ENCODE measurements at regions not wholly inside any gene's neighbourhood (a gene's known extent, or its start where the extent isn't known, plus 50 kb on each side); places are given as distances from the start of the nearest gene placed in this dataset.

GRCh38 chr10:28949005-28950004, 272.0 kb downstream of the BAMBI start:
- DNase-seq (ENCODE audit: insufficient read length, low spot score) (no peak), FAIRE-seq (no peak)

DNA sequence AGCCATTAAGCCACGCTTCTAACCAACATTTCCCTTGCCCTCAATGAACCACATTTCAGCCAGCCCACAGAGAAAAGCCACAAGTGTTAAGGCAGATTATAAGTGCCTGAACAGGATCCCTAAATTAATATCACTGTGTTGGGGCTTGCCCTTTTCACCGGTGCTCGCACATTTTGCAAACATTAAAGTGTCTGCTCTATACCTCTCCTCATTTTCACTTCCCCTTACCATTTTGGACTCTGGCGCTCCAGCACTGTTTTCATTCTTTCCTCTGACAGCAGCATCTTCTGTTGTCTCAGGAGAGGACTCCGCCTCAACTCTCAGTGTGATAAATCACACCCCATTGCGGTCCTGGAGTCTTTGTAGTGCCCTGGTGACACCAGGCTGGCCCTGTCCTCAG, 274.2 kb downstream of the BAMBI start:
- FAIRE-seq (no peak), DNase-seq (ENCODE audit: insufficient read length, low spot score) (no peak)

- FAIRE-seq: no peak
- DNase-seq (ENCODE audit: insufficient read length, low spot score): no peak
Measured at GRCh38 chr10:28952523-28952922, 275.2 kb downstream of the BAMBI start.

- DNase-seq (ENCODE audit: insufficient read length, low spot score): no peak
- no peak for FAIRE-seq
Measured at GRCh38 chr10:28954211-28954610, 276.9 kb downstream of the BAMBI start.

DNA sequence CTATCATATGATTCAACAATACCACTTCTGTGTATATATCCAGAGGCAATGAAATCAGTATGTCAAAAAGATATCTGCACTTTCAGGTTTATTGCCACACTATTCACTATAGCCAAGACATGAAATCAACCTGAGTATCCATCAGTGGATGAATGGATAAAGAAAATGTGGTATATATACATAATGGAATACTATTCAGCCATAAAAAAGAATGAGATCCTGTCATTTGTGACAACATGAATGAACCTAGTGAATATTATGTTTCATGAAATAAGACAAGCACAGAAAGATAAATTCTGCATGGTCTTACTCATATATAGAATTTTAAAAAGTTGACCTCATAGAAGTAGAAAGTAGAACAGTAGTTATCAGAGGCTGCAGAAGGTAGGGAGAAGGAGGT, 281.1 kb downstream of the BAMBI start:
- no peak for FAIRE-seq
- DNase-seq (ENCODE audit: insufficient read length, low spot score): no peak

DNA sequence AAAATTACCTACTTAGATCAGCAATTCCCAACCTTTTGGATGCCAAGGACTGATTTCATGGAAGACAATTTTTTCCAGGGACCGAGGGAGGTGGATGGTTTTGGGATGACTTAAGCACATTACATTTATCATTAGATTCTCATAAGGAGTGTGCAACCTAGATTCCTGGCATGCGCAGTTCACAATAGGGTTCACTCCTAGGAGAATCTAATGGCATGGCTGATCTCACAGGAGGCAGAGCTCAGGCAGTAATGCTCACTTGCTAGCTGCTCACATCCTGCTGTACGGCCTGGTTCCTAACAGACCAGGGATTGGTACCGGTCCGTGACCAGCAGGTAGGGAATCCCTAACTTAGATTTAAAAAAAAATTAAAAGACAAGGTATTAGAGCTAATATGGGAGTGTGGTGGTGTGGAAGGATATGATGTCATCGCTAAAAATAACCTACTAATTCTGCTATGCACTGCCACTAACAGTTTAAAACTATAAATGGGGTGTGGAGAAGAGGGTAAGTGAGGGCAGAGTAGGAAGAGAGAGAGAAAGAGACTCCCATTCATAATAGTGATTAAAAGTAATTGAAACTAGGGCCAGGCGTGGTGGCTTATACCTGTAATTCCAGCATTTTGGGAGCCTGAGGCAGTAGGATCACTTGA, 282.7 kb downstream of the BAMBI start:
- FAIRE-seq: no peak
- no peak for DNase-seq (ENCODE audit: insufficient read length, low spot score)

- FAIRE-seq: no peak
- DNase-seq (ENCODE audit: insufficient read length, low spot score): no peak
Measured at GRCh38 chr10:28962768-28963167, 285.4 kb downstream of the BAMBI start.

- DNase-seq (ENCODE audit: insufficient read length, low spot score) (no peak), FAIRE-seq (no peak)
Measured at GRCh38 chr10:28963539-28964221, 286.4 kb downstream of the BAMBI start.

- DNase-seq (ENCODE audit: insufficient read length, low spot score) (no peak), FAIRE-seq (no peak)
Measured at GRCh38 chr10:28965937-28966336, 288.6 kb downstream of the BAMBI start.

GRCh38 chr10:28967031-28967430, 289.7 kb downstream of the BAMBI start:
- DNase-seq (ENCODE audit: insufficient read length, low spot score) (no peak), FAIRE-seq (no peak)

GRCh38 chr10:28969413-28969812, 292.1 kb downstream of the BAMBI start:
- DNase-seq (ENCODE audit: insufficient read length, low spot score): no peak
- FAIRE-seq: no peak

DNA sequence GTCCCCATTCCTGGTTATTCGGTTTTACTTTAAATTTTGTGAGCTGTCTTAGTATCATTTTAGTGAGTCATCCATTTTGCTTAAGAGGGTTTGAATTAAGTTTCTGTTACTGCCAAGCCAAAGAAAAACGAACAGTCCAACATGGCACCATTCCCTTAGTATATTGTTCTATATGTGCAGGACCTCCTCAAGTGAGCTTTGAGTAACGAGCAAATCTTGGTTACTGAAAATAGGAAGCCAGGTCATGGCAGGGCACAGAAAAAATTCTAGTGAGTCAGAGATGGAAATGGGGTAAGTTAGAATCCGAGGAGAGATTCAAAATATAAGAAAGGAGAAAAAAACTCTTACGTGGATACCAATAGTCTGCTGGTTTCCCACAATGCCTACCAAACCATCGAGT, 292.9 kb downstream of the BAMBI start:
- FAIRE-seq: no peak
- no peak for DNase-seq (ENCODE audit: insufficient read length, low spot score)

DNA sequence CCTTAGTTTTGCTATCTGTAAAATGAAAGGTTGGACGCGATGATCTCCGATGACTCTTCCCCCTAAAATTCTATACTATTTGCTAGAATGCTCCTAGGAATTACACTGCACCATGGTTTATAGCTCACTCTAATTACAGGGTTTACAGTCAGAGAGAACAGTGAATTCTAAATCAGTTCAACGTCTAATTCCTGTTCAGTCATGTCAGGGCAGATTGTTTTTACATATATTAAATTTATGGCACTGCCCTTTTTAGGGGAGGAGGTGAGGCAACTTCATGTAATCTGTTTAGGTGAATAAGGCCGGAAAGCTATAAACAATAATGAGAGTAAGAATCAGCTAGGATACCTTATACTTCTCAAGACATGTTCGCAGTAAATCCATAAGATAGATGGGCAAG, 293.9 kb downstream of the BAMBI start:
- FAIRE-seq (no peak), DNase-seq (ENCODE audit: insufficient read length, low spot score) (no peak)

DNA sequence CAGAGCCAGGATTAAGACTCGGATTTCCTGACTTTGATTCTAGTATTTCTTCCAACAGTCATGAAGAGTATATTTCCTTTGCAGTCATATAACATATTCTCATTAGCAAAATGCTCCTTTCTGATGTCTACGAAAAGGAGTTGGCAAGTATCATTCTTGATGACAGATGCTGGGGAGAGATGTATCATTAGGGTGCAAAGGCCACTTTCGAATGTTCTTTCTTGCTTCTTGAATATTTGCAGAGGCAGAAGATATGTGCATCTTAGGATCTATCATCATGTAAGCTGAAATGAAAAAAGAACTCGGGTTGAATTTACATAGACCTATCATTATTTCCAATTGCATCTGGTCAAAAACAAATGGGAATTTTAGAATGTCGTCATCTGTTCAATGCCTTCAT, 294.4 kb downstream of the BAMBI start:
- FAIRE-seq: no peak

DNA sequence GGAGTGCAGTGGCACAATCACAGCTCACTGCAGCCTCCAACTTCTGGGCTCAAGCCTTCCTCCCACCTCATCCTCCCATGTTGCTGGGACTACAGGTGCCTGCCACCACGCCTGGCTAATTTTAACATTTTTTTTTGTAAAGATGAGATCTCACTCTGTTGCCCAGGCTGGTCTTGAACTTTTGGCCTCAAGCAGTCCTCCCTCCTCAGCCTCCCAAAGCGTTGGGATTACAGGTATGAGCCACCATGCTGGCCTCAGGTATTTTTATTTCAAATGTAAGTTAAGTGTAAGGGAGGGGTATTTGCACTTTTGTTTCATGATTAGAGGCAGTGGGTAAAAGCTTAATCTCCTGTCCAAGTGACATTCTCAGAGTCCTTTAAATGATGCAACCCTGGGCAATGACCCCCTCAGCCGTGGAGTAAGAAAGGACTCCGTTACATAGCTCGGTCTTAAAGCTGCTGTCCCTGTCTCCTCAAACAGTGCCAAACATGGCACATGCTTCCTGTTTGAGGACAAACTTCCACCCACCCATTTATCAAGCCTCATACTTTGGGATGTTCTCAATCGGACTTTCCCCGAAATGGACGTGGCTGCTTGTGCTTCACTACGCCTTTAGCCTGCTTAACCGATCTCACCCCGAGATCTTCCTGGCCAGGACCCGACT, 296.1 kb downstream of the BAMBI start:
- FAIRE-seq: no peak
- DNase-seq (ENCODE audit: insufficient read length, low spot score): no peak

More for the DNA sequence above, 294.4 kb downstream of the BAMBI start:
- no peak for DNase-seq (ENCODE audit: insufficient read length, low spot score)

GRCh38 chr10:28975891-28976531, 298.7 kb downstream of the BAMBI start:
- DNase-seq (ENCODE audit: insufficient read length, low spot score): no peak
- no peak for FAIRE-seq

DNA sequence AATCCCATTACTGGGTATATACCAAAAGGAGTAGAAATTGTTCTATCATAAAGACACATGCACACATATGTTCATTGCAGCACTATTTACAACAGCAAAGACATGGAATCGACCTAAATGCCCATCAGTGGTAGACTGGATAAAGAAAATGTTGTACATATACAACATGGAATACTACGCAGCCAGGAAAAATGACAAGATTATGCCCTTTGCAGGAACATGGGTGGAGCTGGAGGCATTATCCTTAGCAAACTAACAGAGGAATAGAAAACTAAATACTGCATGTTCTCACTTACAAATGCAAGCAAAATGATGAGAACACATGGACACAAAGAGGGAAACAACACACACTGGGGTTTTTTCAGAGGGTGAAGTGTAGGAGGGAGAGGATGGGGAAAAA, 300.2 kb downstream of the BAMBI start:
- DNase-seq (ENCODE audit: insufficient read length, low spot score): no peak
- no peak for FAIRE-seq

DNA sequence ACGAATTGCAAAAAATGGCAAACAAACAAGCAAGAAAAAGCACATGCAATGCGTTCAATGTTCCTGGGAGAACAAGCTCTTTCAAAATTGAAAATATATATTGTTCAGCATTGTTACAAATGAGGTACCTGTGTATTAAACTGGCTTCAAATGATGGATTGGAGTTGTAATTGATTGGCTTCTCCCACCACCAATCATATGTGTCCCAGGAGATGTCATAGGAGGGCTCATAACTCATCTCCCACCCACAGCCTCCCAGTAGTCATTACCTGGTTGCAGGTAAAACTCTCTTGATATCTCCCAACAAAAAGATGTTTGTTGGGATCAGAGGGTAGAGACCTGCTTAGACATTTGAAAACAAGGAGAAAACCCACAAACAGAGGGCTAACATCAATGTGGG, 302.9 kb downstream of the BAMBI start:
- FAIRE-seq (no peak), DNase-seq (ENCODE audit: insufficient read length, low spot score) (no peak)

- no peak for DNase-seq (ENCODE audit: insufficient read length, low spot score)
- no peak for FAIRE-seq
Measured at GRCh38 chr10:28981007-28981406, 303.7 kb downstream of the BAMBI start.

- DNase-seq (ENCODE audit: insufficient read length, low spot score): no peak
- no peak for FAIRE-seq
Measured at GRCh38 chr10:28982974-28983373, 305.7 kb downstream of the BAMBI start.

Measured in HTR-8/SVneo (cell line).